ENCODE measurements at regions not wholly inside any gene's neighbourhood (a gene's known extent, or its start where the extent isn't known, plus 50 kb on each side); places are given as distances from the start of the nearest gene placed in this dataset.

DNA sequence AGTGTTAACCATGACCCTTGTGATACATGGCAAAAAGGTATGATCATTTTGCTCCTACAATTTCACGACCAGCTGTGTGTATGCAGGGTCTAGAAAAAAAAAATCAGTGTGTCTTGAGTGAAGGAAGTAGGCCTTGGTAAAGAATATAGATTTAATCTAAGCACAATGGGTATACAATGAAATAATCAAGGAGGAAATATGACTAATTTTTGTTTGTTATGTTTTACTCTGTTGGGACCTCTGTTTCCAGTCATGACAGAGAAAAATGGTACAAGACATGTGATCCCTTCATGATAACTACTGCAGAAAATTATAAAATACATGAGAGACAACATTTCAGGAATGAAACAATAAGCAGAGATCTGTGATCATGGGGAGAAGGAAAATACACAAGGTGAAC lies 835.5 kb downstream of the PDHA2 start:
- DNase-seq (ENCODE audit: low read depth): no peak
- TF ChIP-seq, protein P1, sequence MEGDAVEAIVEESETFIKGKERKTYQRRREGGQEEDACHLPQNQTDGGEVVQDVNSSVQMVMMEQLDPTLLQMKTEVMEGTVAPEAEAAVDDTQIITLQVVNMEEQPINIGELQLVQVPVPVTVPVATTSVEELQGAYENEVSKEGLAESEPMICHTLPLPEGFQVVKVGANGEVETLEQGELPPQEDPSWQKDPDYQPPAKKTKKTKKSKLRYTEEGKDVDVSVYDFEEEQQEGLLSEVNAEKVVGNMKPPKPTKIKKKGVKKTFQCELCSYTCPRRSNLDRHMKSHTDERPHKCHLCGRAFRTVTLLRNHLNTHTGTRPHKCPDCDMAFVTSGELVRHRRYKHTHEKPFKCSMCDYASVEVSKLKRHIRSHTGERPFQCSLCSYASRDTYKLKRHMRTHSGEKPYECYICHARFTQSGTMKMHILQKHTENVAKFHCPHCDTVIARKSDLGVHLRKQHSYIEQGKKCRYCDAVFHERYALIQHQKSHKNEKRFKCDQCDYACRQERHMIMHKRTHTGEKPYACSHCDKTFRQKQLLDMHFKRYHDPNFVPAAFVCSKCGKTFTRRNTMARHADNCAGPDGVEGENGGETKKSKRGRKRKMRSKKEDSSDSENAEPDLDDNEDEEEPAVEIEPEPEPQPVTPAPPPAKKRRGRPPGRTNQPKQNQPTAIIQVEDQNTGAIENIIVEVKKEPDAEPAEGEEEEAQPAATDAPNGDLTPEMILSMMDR (IDR thresholded peaks at IDR 0.05; ENCODE audit: insufficient read depth, low read depth, low read length, missing control alignments): no peak
- no peak overlapping the region for H3K4me3 ChIP-seq (ENCODE audit: low read depth, low read length)

DNA sequence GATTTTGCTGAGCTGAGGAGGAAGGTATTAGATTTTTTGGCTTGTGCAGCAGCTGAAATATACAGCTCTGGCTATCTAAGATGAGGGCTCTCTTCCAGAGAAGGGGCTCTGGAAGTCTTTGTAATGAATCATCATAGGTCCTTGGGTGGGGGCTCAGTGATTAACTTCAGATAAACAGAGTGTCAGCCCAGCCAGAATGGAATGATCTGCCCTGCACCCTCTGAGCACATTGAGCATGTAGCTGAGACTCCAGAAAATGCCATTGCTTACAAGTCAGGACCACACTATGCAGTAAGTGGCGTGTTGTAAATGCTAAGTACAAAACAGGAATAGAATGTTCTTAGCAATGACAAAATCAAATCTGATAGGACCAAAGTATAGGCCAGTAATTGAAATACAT lies 836.0 kb downstream of the PDHA2 start:
- no peak for DNase-seq (ENCODE audit: low read depth)
- TF ChIP-seq, protein P1 (IDR thresholded peaks at IDR 0.05; ENCODE audit: insufficient read depth, low read depth, low read length, missing control alignments): no peak

DNA sequence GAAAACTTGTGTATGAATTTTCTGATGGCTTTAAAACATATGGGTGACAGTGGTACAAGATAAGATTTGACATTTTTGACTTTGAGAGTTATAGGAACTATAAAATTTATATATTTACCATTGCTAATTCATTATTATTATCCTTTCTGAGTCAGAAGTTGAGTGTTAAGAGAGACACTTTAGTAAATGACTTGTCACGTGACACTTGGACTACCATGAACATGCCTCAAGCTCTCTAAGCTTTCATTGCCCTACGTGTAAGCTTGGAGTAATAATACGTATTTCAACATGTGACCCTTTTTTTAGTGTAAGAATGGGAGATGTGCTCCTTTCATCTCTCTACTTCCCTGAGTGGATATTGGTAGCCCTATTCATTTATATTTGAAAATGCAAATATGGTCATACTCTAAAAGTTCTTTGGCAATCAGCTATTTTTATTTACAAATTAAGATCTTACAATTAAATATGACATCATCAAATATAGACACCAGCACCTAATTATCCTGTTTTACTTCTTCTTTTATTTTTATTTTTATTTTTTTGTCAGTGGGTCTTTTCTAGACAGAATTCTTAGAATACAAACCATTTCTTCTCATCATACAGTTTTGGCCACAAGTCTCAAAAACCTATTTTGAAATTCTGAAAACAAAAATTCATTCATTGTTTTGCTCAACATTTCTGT lies 837.0 kb downstream of the PDHA2 start:
- TF ChIP-seq, protein P1 (IDR thresholded peaks at IDR 0.05; ENCODE audit: insufficient read depth, low read depth, low read length, missing control alignments): no peak
- DNase-seq (ENCODE audit: low read depth): no peak
- H3K4me3 ChIP-seq (ENCODE audit: low read depth, low read length): no peak overlapping the region

More for the DNA sequence above, 836.0 kb downstream of the PDHA2 start:
- no peak overlapping the region for H3K4me3 ChIP-seq (ENCODE audit: low read depth, low read length)

DNA sequence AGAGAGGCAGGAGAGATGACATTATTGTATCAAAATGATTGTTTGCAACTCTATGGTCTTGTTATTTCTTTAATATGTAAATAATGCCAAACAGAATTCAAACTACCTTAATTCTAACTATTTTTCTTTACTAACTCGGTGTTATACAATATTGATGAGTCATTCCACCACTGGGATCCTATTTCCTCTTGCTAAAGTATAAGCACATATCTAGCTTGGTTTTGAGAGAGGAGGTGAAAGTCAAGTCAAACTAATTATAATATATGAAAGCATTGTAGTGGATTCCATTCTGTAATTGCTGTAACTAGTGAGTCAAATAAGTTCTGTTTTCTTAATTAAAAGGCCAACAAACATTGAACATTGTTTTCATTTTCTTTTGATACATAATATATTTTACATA lies 837.6 kb downstream of the PDHA2 start:
- no peak overlapping the region for H3K4me3 ChIP-seq (ENCODE audit: low read depth, low read length)
- TF ChIP-seq, protein P1 (IDR thresholded peaks at IDR 0.05; ENCODE audit: insufficient read depth, low read depth, low read length, missing control alignments): no peak
- no peak for DNase-seq (ENCODE audit: low read depth)

DNA sequence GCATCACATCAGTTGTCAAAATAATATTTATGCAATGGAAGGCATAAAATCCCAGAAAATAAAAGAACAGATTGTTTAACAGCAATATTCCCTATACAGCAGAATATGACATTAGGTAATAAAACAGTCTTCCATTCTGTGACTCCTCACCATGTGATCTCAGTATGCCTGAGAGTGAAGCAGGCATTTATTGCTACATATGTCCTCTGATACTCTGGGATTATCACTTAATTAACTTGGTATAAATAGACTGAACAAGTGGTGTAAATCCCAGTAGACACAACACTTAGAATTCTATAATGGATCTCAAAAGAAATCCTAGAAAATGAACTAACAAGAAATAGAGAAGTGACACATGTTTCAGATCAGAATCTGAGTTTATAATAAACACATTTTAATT lies 841.3 kb downstream of the PDHA2 start:
- TF ChIP-seq, protein P1 (IDR thresholded peaks at IDR 0.05; ENCODE audit: insufficient read depth, low read depth, low read length, missing control alignments): no peak
- DNase-seq (ENCODE audit: low read depth): no peak
- no peak overlapping the region for H3K4me3 ChIP-seq (ENCODE audit: low read depth, low read length)

DNA sequence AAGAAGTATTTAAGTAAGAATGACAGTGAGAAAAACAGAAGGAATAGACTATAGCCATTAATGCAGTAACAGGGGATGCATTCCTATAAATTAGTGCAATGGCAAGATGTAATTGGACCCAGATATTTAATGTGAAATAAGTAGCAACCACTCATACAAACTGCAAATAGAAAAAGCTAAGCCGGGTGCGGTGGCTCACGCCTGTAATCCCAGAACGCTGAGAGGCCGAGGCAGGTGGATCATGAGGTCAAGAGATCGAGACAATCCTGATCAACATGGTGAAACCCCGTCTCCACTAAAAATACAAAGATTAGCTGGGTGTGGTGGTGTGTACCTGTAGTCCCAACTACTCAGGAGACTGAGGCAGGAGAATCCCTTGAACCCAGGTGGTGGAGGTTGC lies 845.8 kb downstream of the PDHA2 start:
- H3K4me3 ChIP-seq (ENCODE audit: low read depth, low read length): no peak overlapping the region
- TF ChIP-seq, protein P1 (IDR thresholded peaks at IDR 0.05; ENCODE audit: insufficient read depth, low read depth, low read length, missing control alignments): no peak
- no peak for DNase-seq (ENCODE audit: low read depth)

DNA sequence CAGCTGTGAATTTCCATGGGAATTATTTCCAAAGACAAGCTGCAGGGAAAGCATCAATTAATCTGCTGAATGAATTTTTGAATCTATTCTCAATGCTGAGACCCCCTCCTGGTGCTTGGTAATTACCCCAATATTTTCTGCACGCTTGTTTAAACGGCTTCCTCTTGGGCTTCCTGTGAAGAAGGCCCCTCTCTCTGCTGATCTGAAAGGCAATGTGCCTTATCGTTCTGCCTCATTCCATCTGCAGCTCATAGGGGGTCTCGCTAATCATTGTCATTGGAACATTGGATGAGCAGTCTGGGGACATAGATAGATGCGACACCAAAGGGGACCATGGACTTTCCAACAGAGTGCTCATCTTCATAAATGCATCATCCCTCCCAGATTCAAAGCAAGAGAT lies 851.6 kb downstream of the PDHA2 start:
- H3K4me3 ChIP-seq (ENCODE audit: low read depth, low read length): no peak overlapping the region
- no peak for DNase-seq (ENCODE audit: low read depth)
- TF ChIP-seq, protein P1 (IDR thresholded peaks at IDR 0.05; ENCODE audit: insufficient read depth, low read depth, low read length, missing control alignments): no peak
